Ishikawa (cell line): ENCODE measurements at regions not wholly inside any gene's neighbourhood (a gene's known extent, or its start where the extent isn't known, plus 50 kb on each side); places are given as distances from the start of the nearest gene placed in this dataset.

Source experiments
- CEBPB ChIP-seq: IDR thresholded peaks from 2 replicates; pipeline ENCODE4 v1.6.1; 2012
- CREB1 ChIP-seq: IDR thresholded peaks from 2 replicates; pipeline ENCODE4 v1.6.1; 2012; ENCODE audit warnings: low read depth
- EGR1 ChIP-seq: IDR thresholded peaks from 2 replicates; pipeline ENCODE4 v1.6.1; 2012
- EP300 ChIP-seq: IDR thresholded peaks from 2 replicates; pipeline ENCODE4 v1.6.1; 2012; ENCODE audit warnings: borderline replicate concordance
- FOXM1 ChIP-seq: IDR thresholded peaks from 2 replicates; pipeline ENCODE4 v1.6.1; 2012; ENCODE audit warnings: low read depth, borderline replicate concordance
- NFIC ChIP-seq: IDR thresholded peaks from 2 replicates; pipeline ENCODE4 v1.6.1; 2012
- RAD21 ChIP-seq: IDR thresholded peaks from 2 replicates; pipeline ENCODE4 v1.6.1; 2012; ENCODE audit warnings: low read depth
- TAF1 ChIP-seq: IDR thresholded peaks from 2 replicates; pipeline ENCODE4 v1.6.1; 2012; ENCODE audit warnings: low read depth, mild to moderate bottlenecking
- TCF12 ChIP-seq: IDR thresholded peaks from 2 replicates; pipeline ENCODE4 v1.6.1; 2012; ENCODE audit warnings: low read depth
- TEAD4 ChIP-seq: IDR thresholded peaks from 2 replicates; pipeline ENCODE4 v1.6.1; 2012
- USF1 ChIP-seq: IDR thresholded peaks from 2 replicates; pipeline ENCODE4 v1.6.1; 2012
- YY1 ChIP-seq: IDR thresholded peaks from 2 replicates; pipeline ENCODE4 v1.6.1; 2012; ENCODE audit warnings: low read depth
- ZBTB7A ChIP-seq: IDR thresholded peaks from 2 replicates; pipeline ENCODE4 v1.6.1; 2012; ENCODE audit warnings: low read depth
- TF ChIP-seq, protein P1 (sequence below): IDR thresholded peaks from 2 replicates; pipeline ENCODE4 v1.6.1; 2012; ENCODE audit warnings: low read depth, mild to moderate bottlenecking
- TF ChIP-seq, protein P2 (sequence below): IDR thresholded peaks from 2 replicates; pipeline ENCODE4 v1.6.1; 2012

DNA sequence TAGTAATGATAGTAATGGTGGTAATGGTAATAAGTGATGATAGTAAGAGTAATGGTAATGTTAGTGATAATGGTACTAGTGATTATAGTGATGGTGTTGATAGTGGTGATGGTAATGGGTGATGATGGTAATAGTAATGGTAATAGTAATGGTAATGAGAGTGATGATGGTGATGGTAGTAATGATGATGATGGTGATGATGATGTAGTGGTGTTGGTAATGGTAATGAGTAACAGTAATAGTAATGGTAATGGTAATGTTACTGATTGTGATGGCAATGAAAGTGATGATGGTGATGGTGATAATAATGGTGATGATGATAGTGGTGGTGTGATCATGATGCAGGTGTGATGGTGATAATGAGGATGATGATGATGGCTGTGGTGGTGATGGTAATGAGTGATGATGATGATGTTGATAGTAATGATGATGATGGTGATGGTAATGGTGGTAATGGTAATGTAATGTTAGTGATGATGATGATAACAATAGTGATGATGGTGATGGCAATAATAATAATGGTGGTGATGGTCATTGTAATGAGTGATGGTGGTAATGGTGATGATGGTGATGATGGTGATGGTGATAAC is 235.0 kb downstream of the MATN1 start:
- no peak for TF ChIP-seq YY1
- no peak for TF ChIP-seq CREB1
- no peak for TF ChIP-seq EP300
- TF ChIP-seq EGR1, result no peak
- no peak for TF ChIP-seq RAD21
- no peak for TF ChIP-seq USF1
- TF ChIP-seq CEBPB, result no peak
- no peak for TF ChIP-seq NFIC
- TF ChIP-seq, protein P1, sequence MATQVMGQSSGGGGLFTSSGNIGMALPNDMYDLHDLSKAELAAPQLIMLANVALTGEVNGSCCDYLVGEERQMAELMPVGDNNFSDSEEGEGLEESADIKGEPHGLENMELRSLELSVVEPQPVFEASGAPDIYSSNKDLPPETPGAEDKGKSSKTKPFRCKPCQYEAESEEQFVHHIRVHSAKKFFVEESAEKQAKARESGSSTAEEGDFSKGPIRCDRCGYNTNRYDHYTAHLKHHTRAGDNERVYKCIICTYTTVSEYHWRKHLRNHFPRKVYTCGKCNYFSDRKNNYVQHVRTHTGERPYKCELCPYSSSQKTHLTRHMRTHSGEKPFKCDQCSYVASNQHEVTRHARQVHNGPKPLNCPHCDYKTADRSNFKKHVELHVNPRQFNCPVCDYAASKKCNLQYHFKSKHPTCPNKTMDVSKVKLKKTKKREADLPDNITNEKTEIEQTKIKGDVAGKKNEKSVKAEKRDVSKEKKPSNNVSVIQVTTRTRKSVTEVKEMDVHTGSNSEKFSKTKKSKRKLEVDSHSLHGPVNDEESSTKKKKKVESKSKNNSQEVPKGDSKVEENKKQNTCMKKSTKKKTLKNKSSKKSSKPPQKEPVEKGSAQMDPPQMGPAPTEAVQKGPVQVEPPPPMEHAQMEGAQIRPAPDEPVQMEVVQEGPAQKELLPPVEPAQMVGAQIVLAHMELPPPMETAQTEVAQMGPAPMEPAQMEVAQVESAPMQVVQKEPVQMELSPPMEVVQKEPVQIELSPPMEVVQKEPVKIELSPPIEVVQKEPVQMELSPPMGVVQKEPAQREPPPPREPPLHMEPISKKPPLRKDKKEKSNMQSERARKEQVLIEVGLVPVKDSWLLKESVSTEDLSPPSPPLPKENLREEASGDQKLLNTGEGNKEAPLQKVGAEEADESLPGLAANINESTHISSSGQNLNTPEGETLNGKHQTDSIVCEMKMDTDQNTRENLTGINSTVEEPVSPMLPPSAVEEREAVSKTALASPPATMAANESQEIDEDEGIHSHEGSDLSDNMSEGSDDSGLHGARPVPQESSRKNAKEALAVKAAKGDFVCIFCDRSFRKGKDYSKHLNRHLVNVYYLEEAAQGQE, result no peak
- no peak for TF ChIP-seq FOXM1
- TF ChIP-seq ZBTB7A, result no peak
- TF ChIP-seq TAF1, result no peak
- TF ChIP-seq TEAD4, result no peak

GRCh38 chr1:30487042-30487441 is 236.3 kb downstream of the MATN1 start:
- TF ChIP-seq USF1, result no peak
- TF ChIP-seq ZBTB7A, result no peak
- no peak for TF ChIP-seq EGR1
- TF ChIP-seq, protein P2, sequence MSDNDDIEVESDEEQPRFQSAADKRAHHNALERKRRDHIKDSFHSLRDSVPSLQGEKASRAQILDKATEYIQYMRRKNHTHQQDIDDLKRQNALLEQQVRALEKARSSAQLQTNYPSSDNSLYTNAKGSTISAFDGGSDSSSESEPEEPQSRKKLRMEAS, result no peak
- no peak for TF ChIP-seq CREB1
- TF ChIP-seq TAF1, result no peak
- no peak for TF ChIP-seq CEBPB
- no peak for TF ChIP-seq TEAD4
- no peak for TF ChIP-seq RAD21
- TF ChIP-seq EP300, result no peak
- TF ChIP-seq NFIC, result no peak
- TF ChIP-seq TCF12, result no peak
- TF ChIP-seq, protein P1, result no peak
- TF ChIP-seq FOXM1, result no peak
- no peak for TF ChIP-seq YY1

DNA sequence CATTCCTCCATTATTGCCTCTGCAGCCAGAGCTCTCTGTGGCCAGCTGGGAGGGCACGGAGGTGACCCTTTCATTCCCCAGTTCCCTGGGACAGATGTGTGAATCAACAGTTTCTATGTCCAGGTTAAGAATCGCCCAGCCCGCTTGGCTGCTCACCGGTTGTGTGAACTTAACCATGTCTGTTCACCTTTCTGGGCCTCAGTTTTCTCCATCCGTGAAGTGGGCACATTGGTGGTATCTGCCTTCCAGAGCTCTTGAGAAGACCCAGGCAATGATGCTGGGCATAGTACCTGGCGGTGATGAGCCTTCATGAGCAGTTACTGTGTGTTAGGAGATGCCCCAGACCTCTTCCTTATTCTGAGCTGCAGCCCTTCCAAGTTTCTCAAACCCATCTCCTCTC is 238.3 kb downstream of the MATN1 start:
- no peak for TF ChIP-seq USF1
- no peak for TF ChIP-seq TEAD4

GRCh38 chr1:30484668-30485067 is 238.7 kb downstream of the MATN1 start:
- TF ChIP-seq YY1, result no peak
- TF ChIP-seq EP300, result no peak
- TF ChIP-seq CEBPB, result no peak
- TF ChIP-seq TAF1, result no peak
- TF ChIP-seq CREB1, result no peak

GRCh38 chr1:30479575-30479974 is 243.8 kb downstream of the MATN1 start:
- TF ChIP-seq TCF12 (no peak), YY1 (no peak), ZBTB7A (no peak), FOXM1 (no peak)

- TF ChIP-seq ZBTB7A (no peak), EP300 (no peak), CEBPB (no peak), YY1 (no peak), TAF1 (no peak), USF1 (no peak), TEAD4 (no peak)
- TF ChIP-seq, protein P1, result no peak
Measured at GRCh38 chr1:30478799-30479563, 244.4 kb downstream of the MATN1 start.
